HEK293 (cell line): ENCODE measurements at regions not wholly inside any gene's neighbourhood (a gene's known extent, or its start where the extent isn't known, plus 50 kb on each side); places are given as distances from the start of the nearest gene placed in this dataset.
"Not testable (repeated sequence)": the region's sequence is repeated elsewhere in the genome, so short reads cannot be mapped to it uniquely, and the experiment has no call there.

ENCODE experiments used
- CTCF ChIA-PET: fragments of 350-600 bp; formaldehyde crosslinking; extraction: SDS; loops from one replicate; lab custom pipeline; 2021; ENCODE audit warnings: antibody characterized with exemption; lab: Yijun Ruan, JAX
- POLR2A ChIA-PET: fragments of 300-600 bp; formaldehyde crosslinking; extraction: SDS; loops from one replicate; lab custom pipeline; 2020; ENCODE audit warnings: antibody characterized with exemption, inconsistent platforms; lab: Yijun Ruan, JAX
- H3K27ac ChIP-seq: fragments of 200-500 bp; sonication (Bioruptor generic); 2 replicates; pipeline ENCODE4 v1.5.1; 2014; ENCODE audit warnings: low read depth, low read length, control low read depth, inconsistent platforms; ENCODE audit errors: extremely low read depth
- H3K36me3 ChIP-seq, 2 experiments: fragments of 200-500 bp in 1 of 2; sonication (Bioruptor generic) in 1 of 2; 1 replicate in 1 of 2; 2 replicates in 1 of 2; pipeline ENCODE4 v1.5.1; 2014 to 2017; ENCODE audit warnings: inconsistent platforms in 2 of 2, low read length in 2 of 2; ENCODE audit not compliant: control insufficient read depth in 2 of 2, insufficient read depth in 1 of 2
- H3K4me1 ChIP-seq: fragments of 200-500 bp; sonication (Bioruptor generic); 2 replicates; pipeline ENCODE4 v1.5.1; 2014; ENCODE audit warnings: mild to moderate bottlenecking, low read length, inconsistent platforms; ENCODE audit not compliant: control insufficient read depth, insufficient read depth
- H3K4me3 ChIP-seq: 2 replicates; pipeline ENCODE4 v1.5.1; 2011; ENCODE audit warnings: low read depth, mild to moderate bottlenecking, control low read depth, low read length, moderate library complexity
- H3K9me3 ChIP-seq: fragments of 200-500 bp; sonication (Bioruptor generic); 2 replicates; pipeline ENCODE4 v1.5.1; 2014; ENCODE audit warnings: low read depth, low read length, inconsistent platforms; ENCODE audit not compliant: control insufficient read depth, insufficient read depth
- SP3 ChIP-seq: fragments of 450-650 bp; formaldehyde crosslinking; IDR thresholded peaks from 2 replicates; pipeline ENCODE4 v1.5.1; 2016; ENCODE audit warnings: missing biosample characterization, missing genetic modification characterization
- ZNF140 ChIP-seq: fragments of 450-650 bp; formaldehyde crosslinking; IDR thresholded peaks from 2 replicates; pipeline ENCODE4 v1.5.1; 2016; ENCODE audit warnings: missing biosample characterization, missing genetic modification characterization
- ZNF610 ChIP-seq: fragments of 450-650 bp; formaldehyde crosslinking; IDR thresholded peaks from 2 replicates; pipeline ENCODE4 v1.5.1; 2016; ENCODE audit warnings: missing biosample characterization, missing genetic modification characterization, borderline replicate concordance
- TF ChIP-seq, protein P1 (sequence below): fragments of 450-650 bp; formaldehyde crosslinking; IDR thresholded peaks from 2 replicates; pipeline ENCODE4 v1.5.1; 2016; ENCODE audit warnings: missing biosample characterization, missing genetic modification characterization
- TF ChIP-seq, protein P2 (sequence below): fragments of 450-650 bp; formaldehyde crosslinking; IDR thresholded peaks from 2 replicates; pipeline ENCODE4 v1.5.1; 2016; ENCODE audit warnings: missing biosample characterization, missing genetic modification characterization, borderline replicate concordance
- TF ChIP-seq, protein P3 (sequence below): fragments of 450-650 bp; formaldehyde crosslinking; IDR thresholded peaks from 2 replicates; pipeline ENCODE4 v1.5.1; 2016; ENCODE audit warnings: missing biosample characterization, missing genetic modification characterization, borderline replicate concordance
- TF ChIP-seq, protein P4 (sequence below): fragments of 450-650 bp; formaldehyde crosslinking; IDR thresholded peaks from 2 replicates; pipeline ENCODE4; 2016; ENCODE audit warnings: missing biosample characterization, missing genetic modification characterization

DNA sequence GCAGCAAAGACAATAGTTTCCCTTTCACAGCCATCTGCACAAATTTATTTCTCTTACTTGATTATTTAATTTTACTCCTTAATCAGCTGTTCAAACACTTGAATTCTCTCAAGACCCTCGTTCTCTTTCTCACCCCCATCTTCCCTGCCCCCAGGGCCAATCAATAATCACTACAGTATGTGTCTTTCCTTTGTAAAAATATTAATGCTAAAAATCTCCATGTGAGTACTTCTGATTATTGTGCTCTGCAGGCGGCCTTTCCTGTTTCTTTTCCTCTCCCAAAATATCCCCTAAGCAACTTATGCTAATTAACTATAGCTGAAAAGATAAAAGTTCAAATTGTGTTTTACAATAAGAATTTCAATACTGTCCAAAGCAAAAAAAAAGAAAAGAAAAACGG lies 617.0 kb upstream of the CBLB start (continued):
- TF ChIP-seq, protein P1, sequence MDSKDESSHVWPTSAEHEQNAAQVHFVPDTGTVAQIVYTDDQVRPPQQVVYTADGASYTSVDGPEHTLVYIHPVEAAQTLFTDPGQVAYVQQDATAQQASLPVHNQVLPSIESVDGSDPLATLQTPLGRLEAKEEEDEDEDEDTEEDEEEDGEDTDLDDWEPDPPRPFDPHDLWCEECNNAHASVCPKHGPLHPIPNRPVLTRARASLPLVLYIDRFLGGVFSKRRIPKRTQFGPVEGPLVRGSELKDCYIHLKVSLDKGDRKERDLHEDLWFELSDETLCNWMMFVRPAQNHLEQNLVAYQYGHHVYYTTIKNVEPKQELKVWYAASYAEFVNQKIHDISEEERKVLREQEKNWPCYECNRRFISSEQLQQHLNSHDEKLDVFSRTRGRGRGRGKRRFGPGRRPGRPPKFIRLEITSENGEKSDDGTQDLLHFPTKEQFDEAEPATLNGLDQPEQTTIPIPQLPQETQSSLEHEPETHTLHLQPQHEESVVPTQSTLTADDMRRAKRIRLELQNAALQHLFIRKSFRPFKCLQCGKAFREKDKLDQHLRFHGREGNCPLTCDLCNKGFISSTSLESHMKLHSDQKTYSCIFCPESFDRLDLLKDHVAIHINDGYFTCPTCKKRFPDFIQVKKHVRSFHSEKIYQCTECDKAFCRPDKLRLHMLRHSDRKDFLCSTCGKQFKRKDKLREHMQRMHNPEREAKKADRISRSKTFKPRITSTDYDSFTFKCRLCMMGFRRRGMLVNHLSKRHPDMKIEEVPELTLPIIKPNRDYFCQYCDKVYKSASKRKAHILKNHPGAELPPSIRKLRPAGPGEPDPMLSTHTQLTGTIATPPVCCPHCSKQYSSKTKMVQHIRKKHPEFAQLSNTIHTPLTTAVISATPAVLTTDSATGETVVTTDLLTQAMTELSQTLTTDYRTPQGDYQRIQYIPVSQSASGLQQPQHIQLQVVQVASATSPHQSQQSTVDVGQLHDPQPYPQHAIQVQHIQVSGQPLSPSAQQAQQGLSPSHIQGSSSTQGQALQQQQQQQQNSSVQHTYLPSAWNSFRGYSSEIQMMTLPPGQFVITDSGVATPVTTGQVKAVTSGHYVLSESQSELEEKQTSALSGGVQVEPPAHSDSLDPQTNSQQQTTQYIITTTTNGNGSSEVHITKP: no peak

DNA sequence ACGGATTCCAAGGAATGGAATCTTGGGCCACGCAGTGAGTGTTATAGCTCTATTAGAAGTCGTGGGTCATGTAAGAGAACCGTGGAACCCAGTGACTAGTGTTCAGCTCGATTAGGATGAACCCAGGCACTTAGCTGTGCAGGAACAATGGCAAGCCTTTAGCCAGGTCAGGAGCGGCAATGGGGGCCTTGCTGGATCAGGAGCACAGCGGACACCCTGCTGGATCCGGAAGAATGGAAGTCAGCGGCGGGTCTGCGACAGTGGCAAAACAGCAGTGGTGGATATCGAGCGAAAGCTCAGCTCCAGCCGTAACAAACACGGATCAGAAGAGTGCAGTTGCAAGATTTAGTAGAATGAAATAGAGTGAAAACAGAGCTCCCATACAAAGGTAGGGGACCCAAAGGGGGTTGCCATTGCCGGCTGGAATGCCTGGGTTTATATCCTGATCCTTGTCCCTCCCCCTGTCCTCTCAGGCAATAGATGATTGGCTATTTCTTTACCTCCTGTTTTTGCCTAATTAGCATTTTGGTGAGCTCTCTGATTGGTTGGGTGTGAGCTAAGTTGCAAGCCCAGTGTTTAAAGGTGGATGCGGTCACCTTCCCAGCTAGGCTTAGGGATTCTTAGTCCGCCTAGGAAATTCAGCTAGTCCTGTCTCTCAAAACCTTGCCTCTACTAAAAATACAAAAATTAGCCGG lies 618.3 kb upstream of the CBLB start:
- CTCF ChIA-PET, H3K4me3 ChIP-seq, H3K36me3 ChIP-seq, H3K9me3 ChIP-seq, POLR2A ChIA-PET, H3K4me1 ChIP-seq, H3K27ac ChIP-seq: not testable (repeated sequence)

DNA sequence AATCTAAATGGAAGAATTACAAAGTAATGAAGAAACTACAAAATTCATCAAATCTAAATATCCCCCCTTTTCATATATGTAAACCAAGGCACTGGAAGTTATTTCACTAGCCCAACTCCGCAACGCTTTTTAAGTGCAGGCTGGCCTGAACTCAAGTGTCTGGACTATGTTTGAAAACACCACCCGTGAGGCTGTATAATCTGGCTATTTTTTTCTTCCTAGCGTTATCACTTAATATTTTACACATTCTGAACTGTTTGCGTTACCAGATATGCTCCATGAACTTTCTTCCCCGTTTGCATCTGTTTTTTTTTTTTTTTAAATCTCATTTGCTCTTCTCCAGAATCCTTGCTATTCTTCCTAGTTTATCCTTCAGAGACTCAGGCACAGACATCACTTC lies 619.5 kb upstream of the CBLB start:
- H3K4me1 ChIP-seq: no peaks in the 10 kb centered on the region
- POLR2A ChIA-PET: no interaction called here
- no peak overlapping the region for H3K27ac ChIP-seq
- CTCF ChIA-PET: no interaction called here
- no peaks in the 10 kb centered on the region for H3K9me3 ChIP-seq
- H3K4me3 ChIP-seq: no peak overlapping the region
- TF ChIP-seq, protein P2, sequence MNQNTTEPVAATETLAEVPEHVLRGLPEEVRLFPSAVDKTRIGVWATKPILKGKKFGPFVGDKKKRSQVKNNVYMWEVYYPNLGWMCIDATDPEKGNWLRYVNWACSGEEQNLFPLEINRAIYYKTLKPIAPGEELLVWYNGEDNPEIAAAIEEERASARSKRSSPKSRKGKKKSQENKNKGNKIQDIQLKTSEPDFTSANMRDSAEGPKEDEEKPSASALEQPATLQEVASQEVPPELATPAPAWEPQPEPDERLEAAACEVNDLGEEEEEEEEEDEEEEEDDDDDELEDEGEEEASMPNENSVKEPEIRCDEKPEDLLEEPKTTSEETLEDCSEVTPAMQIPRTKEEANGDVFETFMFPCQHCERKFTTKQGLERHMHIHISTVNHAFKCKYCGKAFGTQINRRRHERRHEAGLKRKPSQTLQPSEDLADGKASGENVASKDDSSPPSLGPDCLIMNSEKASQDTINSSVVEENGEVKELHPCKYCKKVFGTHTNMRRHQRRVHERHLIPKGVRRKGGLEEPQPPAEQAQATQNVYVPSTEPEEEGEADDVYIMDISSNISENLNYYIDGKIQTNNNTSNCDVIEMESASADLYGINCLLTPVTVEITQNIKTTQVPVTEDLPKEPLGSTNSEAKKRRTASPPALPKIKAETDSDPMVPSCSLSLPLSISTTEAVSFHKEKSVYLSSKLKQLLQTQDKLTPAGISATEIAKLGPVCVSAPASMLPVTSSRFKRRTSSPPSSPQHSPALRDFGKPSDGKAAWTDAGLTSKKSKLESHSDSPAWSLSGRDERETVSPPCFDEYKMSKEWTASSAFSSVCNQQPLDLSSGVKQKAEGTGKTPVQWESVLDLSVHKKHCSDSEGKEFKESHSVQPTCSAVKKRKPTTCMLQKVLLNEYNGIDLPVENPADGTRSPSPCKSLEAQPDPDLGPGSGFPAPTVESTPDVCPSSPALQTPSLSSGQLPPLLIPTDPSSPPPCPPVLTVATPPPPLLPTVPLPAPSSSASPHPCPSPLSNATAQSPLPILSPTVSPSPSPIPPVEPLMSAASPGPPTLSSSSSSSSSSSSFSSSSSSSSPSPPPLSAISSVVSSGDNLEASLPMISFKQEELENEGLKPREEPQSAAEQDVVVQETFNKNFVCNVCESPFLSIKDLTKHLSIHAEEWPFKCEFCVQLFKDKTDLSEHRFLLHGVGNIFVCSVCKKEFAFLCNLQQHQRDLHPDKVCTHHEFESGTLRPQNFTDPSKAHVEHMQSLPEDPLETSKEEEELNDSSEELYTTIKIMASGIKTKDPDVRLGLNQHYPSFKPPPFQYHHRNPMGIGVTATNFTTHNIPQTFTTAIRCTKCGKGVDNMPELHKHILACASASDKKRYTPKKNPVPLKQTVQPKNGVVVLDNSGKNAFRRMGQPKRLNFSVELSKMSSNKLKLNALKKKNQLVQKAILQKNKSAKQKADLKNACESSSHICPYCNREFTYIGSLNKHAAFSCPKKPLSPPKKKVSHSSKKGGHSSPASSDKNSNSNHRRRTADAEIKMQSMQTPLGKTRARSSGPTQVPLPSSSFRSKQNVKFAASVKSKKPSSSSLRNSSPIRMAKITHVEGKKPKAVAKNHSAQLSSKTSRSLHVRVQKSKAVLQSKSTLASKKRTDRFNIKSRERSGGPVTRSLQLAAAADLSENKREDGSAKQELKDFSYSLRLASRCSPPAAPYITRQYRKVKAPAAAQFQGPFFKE (tag by site-specific recombination): no peak
- TF ChIP-seq, protein P3, sequence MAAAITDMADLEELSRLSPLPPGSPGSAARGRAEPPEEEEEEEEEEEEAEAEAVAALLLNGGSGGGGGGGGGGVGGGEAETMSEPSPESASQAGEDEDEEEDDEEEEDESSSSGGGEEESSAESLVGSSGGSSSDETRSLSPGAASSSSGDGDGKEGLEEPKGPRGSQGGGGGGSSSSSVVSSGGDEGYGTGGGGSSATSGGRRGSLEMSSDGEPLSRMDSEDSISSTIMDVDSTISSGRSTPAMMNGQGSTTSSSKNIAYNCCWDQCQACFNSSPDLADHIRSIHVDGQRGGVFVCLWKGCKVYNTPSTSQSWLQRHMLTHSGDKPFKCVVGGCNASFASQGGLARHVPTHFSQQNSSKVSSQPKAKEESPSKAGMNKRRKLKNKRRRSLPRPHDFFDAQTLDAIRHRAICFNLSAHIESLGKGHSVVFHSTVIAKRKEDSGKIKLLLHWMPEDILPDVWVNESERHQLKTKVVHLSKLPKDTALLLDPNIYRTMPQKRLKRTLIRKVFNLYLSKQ (tag by site-specific recombination): no peak
- no peak for TF ChIP-seq ZNF610 (tag by site-specific recombination)
- no peak for TF ChIP-seq ZNF140 (tag by site-specific recombination)
- TF ChIP-seq, protein P4, sequence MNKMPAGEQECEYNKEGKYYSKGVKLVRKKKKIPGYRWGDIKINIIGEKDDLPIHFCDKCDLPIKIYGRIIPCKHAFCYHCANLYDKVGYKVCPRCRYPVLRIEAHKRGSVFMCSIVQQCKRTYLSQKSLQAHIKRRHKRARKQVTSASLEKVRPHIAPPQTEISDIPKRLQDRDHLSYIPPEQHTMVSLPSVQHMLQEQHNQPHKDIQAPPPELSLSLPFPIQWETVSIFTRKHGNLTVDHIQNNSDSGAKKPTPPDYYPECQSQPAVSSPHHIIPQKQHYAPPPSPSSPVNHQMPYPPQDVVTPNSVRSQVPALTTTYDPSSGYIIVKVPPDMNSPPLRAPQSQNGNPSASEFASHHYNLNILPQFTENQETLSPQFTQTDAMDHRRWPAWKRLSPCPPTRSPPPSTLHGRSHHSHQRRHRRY (tag by site-specific recombination): no peak
- TF ChIP-seq SP3 (tag by site-specific recombination): no peak
- H3K36me3 ChIP-seq: no peaks in the 10 kb centered on the region
